ENCODE measurements at regions not wholly inside any gene's neighbourhood (a gene's known extent, or its start where the extent isn't known, plus 50 kb on each side); places are given as distances from the start of the nearest gene placed in this dataset.

DNA sequence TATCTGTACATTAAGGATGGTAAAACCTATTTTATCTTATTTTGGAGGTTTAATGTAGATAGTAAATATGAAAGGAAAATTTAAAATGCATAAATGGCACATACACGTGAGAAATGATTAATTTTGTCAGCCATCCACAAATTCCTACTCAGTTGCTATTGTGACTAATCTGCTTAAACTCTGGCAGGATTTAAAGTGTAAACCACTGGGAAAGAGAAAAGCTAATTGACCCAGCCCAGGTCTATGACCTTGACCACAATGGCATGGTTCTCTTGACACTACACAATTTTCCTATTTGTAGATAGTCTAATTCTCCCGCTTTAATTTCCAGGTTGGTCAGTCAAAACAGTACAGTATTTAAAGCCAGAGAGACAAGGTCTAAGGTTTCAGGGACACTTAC lies 459.0 kb upstream of the KLF4 start:
- Histone ChIP-seq H3K4me3 (no peak overlapping the region), H3K27ac (no peak overlapping the region), H3K36me3 (no peaks in the 10 kb centered on the region), H3K9me3 (no peaks in the 10 kb centered on the region), H3K4me1 (no peaks in the 10 kb centered on the region), H3K27me3 (no peaks in the 10 kb centered on the region)
- TF ChIP-seq, protein P1, sequence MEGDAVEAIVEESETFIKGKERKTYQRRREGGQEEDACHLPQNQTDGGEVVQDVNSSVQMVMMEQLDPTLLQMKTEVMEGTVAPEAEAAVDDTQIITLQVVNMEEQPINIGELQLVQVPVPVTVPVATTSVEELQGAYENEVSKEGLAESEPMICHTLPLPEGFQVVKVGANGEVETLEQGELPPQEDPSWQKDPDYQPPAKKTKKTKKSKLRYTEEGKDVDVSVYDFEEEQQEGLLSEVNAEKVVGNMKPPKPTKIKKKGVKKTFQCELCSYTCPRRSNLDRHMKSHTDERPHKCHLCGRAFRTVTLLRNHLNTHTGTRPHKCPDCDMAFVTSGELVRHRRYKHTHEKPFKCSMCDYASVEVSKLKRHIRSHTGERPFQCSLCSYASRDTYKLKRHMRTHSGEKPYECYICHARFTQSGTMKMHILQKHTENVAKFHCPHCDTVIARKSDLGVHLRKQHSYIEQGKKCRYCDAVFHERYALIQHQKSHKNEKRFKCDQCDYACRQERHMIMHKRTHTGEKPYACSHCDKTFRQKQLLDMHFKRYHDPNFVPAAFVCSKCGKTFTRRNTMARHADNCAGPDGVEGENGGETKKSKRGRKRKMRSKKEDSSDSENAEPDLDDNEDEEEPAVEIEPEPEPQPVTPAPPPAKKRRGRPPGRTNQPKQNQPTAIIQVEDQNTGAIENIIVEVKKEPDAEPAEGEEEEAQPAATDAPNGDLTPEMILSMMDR (IDR thresholded peaks at IDR 0.05) = no peak
- no peak for TF ChIP-seq POLR2AphosphoS5 (IDR thresholded peaks at IDR 0.05)
- TF ChIP-seq EP300 (IDR thresholded peaks at IDR 0.05) = no peak
- no peak for TF ChIP-seq POLR2A (IDR thresholded peaks at IDR 0.05)
- ATAC-seq (ENCODE audit: low FRiP score in 2 of 2) (no peak), DNase-seq (no peak)
- 94 to 97% methylated on average over 2 of the region's 2 CpGs for WGBS, 2 donors

GRCh38 chr9:107948086-107948485 lies 458.5 kb upstream of the KLF4 start:
- no peak for ATAC-seq (ENCODE audit: low FRiP score in 2 of 2)
- 89 to 91% methylated on average over 6 of the region's 6 CpGs for WGBS, 2 donors

GRCh38 chr9:107946364-107947141 lies 457.0 kb upstream of the KLF4 start:
- WGBS, 2 donors = 70 to 83% methylated on average over 5 of the region's 5 CpGs

More at GRCh38 chr9:107948086-107948485, 458.5 kb upstream of the KLF4 start:
- no peak for DNase-seq
- Histone ChIP-seq H3K27ac (no peak overlapping the region), H3K9me3 (no peaks in the 10 kb centered on the region), H3K27me3 (no peaks in the 10 kb centered on the region), H3K4me3 (no peak overlapping the region), H3K36me3 (no peaks in the 10 kb centered on the region), H3K4me1 (no peaks in the 10 kb centered on the region)
- TF ChIP-seq, protein P1 (IDR thresholded peaks at IDR 0.05) = no peak
- TF ChIP-seq EP300 (IDR thresholded peaks at IDR 0.05) (no peak), POLR2AphosphoS5 (IDR thresholded peaks at IDR 0.05) (no peak), POLR2A (IDR thresholded peaks at IDR 0.05) (no peak)

GRCh38 chr9:107945961-107946360 lies 456.4 kb upstream of the KLF4 start:
- no peak overlapping the region for H3K27ac ChIP-seq
- WGBS, 2 donors = 63 to 74% methylated on average over 2 of the region's 2 CpGs

More at GRCh38 chr9:107946364-107947141, 457.0 kb upstream of the KLF4 start:
- TF ChIP-seq POLR2AphosphoS5 (IDR thresholded peaks at IDR 0.05) (no peak), EP300 (IDR thresholded peaks at IDR 0.05) (no peak), POLR2A (IDR thresholded peaks at IDR 0.05) (no peak)
- TF ChIP-seq, protein P1 (IDR thresholded peaks at IDR 0.05) = no peak
- ATAC-seq (ENCODE audit: low FRiP score in 2 of 2) = no peak
- Histone ChIP-seq H3K4me1 (no peaks in the 10 kb centered on the region), H3K27me3 (no peaks in the 10 kb centered on the region), H3K36me3 (no peaks in the 10 kb centered on the region), H3K27ac (no peak overlapping the region), H3K4me3 (no peak overlapping the region), H3K9me3 (no peaks in the 10 kb centered on the region)
- DNase-seq = no peak

More at GRCh38 chr9:107945961-107946360, 456.4 kb upstream of the KLF4 start:
- H3K36me3 ChIP-seq = no peaks in the 10 kb centered on the region
- DNase-seq (no peak), ATAC-seq (ENCODE audit: low FRiP score in 2 of 2) (no peak)
- H3K9me3 ChIP-seq = no peaks in the 10 kb centered on the region
- no peaks in the 10 kb centered on the region for H3K27me3 ChIP-seq
- no peak overlapping the region for H3K4me3 ChIP-seq
- H3K4me1 ChIP-seq = no peaks in the 10 kb centered on the region
- TF ChIP-seq, protein P1 (IDR thresholded peaks at IDR 0.05) = no peak
- TF ChIP-seq POLR2AphosphoS5 (IDR thresholded peaks at IDR 0.05) (no peak), EP300 (IDR thresholded peaks at IDR 0.05) (no peak)
